ENCODE measurements at regions not wholly inside any gene's neighbourhood (a gene's known extent, or its start where the extent isn't known, plus 50 kb on each side); places are given as distances from the start of the nearest gene placed in this dataset.

DNA sequence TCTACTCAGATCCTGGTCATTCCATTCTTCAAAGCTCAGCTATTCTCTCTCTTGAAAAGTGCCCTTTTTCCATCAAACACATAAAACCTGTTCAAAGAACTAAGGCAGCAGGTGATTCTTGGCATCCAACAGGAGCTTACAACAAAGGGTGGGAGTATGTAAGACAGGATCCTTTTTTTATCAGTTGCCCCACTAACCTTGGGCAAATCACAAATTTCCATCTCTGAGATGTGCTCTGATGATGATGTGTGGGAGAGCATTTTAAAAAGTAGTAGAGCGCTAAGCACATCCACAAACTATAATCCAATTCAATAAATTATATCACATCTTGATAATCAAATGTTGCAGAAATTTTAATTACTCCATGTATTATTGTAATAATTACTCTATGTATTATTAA, 53.7 kb upstream of the FDX1 start:
- no peak overlapping the region for H3K27ac ChIP-seq
- TF ChIP-seq CTCF (conservative IDR thresholded peaks at IDR 0.05): no peak

DNA sequence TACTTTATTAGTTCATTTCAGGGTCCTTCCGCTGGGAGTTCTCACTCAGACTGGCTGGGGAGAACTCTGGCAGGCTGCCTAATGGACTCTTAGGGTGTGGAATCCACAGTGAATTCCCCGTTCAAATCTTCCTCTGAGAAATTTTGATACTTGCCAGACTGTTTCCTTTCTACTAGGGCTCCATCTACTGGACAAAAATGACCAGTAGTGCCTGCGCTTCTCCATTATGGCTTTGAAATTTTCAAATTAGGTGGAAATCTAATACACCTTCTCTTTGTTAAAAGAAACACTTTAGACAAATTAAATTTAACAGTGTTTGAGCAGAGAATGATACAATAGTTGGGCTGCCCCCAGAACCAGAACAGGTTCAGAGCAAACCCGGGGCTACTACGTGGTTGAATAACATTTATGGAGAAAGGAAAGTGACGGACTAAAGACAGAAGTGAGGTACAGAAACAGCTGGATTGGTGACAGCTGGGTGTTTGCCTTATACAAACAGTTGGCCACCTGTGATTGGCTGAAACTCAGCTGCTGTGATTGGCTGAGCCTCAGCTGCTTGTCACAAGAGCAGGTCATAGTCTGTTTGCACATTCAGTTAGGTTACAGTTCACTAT, 52.9 kb upstream of the FDX1 start:
- TF ChIP-seq CTCF (conservative IDR thresholded peaks at IDR 0.05): peak; percentile 94
- peak overlapping the region; percentile 38 for H3K27ac ChIP-seq

DNA sequence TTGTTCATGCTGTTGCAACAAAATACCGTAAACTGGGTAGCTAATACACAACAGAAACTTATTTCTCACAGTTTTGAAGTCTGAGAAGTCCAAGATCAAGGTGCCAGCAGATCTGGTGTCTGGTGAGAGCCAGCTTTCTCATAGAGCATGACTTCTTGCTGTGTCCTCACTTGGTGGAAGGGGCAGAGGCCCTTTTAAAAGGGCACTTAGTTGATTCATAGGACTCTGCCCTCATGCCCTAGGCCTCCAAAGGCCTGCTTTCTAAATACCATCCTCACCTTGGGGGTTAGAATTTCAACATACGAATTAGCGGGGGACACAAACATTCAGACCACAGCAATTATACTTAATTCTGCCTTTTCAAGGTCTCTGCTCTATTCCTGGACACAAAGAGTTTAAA, 52.3 kb upstream of the FDX1 start:
- TF ChIP-seq CTCF (conservative IDR thresholded peaks at IDR 0.05): no peak
- H3K27ac ChIP-seq: peak overlapping the region; percentile 38

- H3K27ac ChIP-seq: no peak overlapping the region
- TF ChIP-seq CTCF (conservative IDR thresholded peaks at IDR 0.05): no peak
Measured at GRCh38 chr11:110379261-110379660, 50.5 kb upstream of the FDX1 start.

GRCh38 chr11:110379936-110380335, 49.8 kb upstream of the FDX1 start:
- no peak overlapping the region for H3K27ac ChIP-seq
- TF ChIP-seq CTCF (conservative IDR thresholded peaks at IDR 0.05): no peak
